HL-60 (cell line): ENCODE measurements at regions not wholly inside any gene's neighbourhood (a gene's known extent, or its start where the extent isn't known, plus 50 kb on each side); places are given as distances from the start of the nearest gene placed in this dataset.

Experiments used
- DNase-seq, 2 experiments: peaks; one replicate each; pipeline ENCODE4 v3.0.0-alpha.2; 2010 to 2020; ENCODE audit warnings: low read depth in 1 of 2, low spot score in 1 of 2
- H3K27ac ChIP-seq: fragments of 250-450 bp; sonication (Bioruptor Pico); replicated peaks from 2 replicates; pipeline ENCODE4 v1.5.1; 2020; ENCODE audit warnings: mild to moderate bottlenecking, moderate library complexity
- H3K27me3 ChIP-seq: fragments of 250-450 bp; sonication (Bioruptor Pico); 2 replicates; pipeline ENCODE4 v1.5.1; 2021; ENCODE audit warnings: mild to moderate bottlenecking, moderate library complexity; ENCODE audit not compliant: insufficient read depth, poor library complexity, severe bottlenecking
- H3K4me3 ChIP-seq: replicated peaks from 2 replicates; pipeline ENCODE4 v1.5.1; 2011; ENCODE audit warnings: mild to moderate bottlenecking, control low read depth, low read length; ENCODE audit not compliant: insufficient read depth
- GABPA ChIP-seq: IDR thresholded peaks from 2 replicates; pipeline ENCODE4 v1.6.1; 2012; ENCODE audit warnings: low read depth
- POLR2AphosphoS5 ChIP-seq: IDR thresholded peaks from 2 replicates; pipeline ENCODE4 v1.6.1; 2012; ENCODE audit warnings: low read depth
- SPI1 ChIP-seq: IDR thresholded peaks from 2 replicates; pipeline ENCODE4 v1.6.1; 2012; ENCODE audit warnings: low read depth, mild to moderate bottlenecking, borderline replicate concordance
- TF ChIP-seq, protein P1 (sequence below): IDR thresholded peaks from 2 replicates; pipeline ENCODE4 v1.6.1; 2012; ENCODE audit warnings: low read depth; ENCODE audit not compliant: insufficient replicate concordance
- TF ChIP-seq, protein P2 (sequence below): IDR thresholded peaks from one replicate; pipeline ENCODE4 v1.5.1; 2011; ENCODE audit warnings: low read length, control low read depth, inconsistent platforms; ENCODE audit not compliant: insufficient read depth

DNA sequence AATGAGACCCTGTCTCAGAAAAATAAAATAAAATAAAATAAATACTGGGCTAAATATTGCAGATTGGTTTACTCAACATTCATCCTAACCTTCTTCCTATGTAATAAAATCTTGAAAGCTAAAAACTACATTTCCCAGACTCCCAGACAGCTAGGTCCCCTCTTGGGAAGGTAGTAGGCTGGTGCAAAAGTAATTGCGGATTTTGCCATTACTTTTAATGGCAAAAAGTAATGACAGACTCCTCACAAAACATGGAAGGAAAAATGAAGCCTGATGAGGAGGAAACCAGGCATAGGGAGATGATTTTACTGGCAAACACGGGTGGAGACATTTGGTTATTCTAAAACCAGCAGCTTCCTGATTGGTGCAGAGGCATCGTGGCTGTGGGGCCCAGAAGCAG, 70.6 kb upstream of the E2F3 start:
- H3K27me3 ChIP-seq = no peaks in the 10 kb centered on the region
- TF ChIP-seq, protein P1, sequence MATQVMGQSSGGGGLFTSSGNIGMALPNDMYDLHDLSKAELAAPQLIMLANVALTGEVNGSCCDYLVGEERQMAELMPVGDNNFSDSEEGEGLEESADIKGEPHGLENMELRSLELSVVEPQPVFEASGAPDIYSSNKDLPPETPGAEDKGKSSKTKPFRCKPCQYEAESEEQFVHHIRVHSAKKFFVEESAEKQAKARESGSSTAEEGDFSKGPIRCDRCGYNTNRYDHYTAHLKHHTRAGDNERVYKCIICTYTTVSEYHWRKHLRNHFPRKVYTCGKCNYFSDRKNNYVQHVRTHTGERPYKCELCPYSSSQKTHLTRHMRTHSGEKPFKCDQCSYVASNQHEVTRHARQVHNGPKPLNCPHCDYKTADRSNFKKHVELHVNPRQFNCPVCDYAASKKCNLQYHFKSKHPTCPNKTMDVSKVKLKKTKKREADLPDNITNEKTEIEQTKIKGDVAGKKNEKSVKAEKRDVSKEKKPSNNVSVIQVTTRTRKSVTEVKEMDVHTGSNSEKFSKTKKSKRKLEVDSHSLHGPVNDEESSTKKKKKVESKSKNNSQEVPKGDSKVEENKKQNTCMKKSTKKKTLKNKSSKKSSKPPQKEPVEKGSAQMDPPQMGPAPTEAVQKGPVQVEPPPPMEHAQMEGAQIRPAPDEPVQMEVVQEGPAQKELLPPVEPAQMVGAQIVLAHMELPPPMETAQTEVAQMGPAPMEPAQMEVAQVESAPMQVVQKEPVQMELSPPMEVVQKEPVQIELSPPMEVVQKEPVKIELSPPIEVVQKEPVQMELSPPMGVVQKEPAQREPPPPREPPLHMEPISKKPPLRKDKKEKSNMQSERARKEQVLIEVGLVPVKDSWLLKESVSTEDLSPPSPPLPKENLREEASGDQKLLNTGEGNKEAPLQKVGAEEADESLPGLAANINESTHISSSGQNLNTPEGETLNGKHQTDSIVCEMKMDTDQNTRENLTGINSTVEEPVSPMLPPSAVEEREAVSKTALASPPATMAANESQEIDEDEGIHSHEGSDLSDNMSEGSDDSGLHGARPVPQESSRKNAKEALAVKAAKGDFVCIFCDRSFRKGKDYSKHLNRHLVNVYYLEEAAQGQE = no peak
- TF ChIP-seq SPI1 (no peak), GABPA (no peak), POLR2AphosphoS5 (no peak)
- TF ChIP-seq, protein P2, sequence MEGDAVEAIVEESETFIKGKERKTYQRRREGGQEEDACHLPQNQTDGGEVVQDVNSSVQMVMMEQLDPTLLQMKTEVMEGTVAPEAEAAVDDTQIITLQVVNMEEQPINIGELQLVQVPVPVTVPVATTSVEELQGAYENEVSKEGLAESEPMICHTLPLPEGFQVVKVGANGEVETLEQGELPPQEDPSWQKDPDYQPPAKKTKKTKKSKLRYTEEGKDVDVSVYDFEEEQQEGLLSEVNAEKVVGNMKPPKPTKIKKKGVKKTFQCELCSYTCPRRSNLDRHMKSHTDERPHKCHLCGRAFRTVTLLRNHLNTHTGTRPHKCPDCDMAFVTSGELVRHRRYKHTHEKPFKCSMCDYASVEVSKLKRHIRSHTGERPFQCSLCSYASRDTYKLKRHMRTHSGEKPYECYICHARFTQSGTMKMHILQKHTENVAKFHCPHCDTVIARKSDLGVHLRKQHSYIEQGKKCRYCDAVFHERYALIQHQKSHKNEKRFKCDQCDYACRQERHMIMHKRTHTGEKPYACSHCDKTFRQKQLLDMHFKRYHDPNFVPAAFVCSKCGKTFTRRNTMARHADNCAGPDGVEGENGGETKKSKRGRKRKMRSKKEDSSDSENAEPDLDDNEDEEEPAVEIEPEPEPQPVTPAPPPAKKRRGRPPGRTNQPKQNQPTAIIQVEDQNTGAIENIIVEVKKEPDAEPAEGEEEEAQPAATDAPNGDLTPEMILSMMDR = no peak
- H3K4me3 ChIP-seq = no peak overlapping the region
- H3K27ac ChIP-seq = no peak overlapping the region
- no peak for DNase-seq

DNA sequence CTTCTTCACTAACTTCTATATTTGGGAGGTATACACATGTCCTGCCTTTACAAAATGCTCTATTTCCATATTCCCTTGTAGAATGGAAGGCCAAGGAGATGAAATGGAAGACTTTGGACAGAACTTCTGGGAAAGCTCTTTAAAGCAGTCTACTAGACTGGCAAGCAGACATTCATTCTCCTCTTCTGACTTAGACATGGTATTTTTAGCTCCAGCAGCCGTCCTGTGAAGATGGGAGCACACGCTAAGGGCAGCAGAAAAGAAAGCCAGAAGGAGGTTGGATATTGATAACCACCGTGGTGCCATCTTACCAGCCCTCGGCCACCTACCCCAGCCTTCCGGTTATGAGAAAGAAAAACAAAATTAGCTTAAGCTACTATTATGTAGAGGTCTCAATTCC, 70.1 kb upstream of the E2F3 start:
- no peak overlapping the region for H3K27ac ChIP-seq
- TF ChIP-seq SPI1 (no peak), GABPA (no peak)
- TF ChIP-seq, protein P1 = no peak
- TF ChIP-seq, protein P2 = no peak
- DNase-seq = no peak
- H3K27me3 ChIP-seq = no peaks in the 10 kb centered on the region
- H3K4me3 ChIP-seq = no peak overlapping the region

DNA sequence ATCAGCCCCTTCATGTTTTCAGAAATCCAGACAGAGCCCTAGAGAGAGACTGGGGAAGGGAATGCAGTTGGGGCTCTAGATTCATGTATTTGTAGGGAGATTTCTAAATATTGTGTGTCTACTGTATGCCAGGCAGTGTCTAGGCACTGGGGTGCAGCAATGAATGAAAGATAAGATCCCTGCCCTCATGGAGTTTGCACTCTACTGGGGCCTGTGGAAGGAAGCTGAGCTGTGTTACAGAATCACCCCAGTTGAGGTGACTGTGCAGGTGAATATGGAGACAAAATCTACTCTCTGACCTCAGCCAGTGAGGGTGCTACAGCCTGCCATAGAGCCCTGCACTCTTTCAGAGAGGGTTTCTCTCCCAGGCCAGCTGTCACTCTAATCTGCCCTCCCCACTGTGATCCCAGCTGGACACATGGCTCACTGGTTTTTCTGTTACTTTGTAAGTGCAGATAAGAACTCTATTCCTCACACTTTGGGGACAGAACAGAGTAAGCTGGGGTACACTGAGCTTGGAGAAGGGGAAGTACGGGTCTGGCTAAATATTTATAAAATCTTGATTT, 69.2 kb upstream of the E2F3 start:
- TF ChIP-seq, protein P2 = no peak
- TF ChIP-seq SPI1 (no peak), POLR2AphosphoS5 (no peak), GABPA (no peak)
- TF ChIP-seq, protein P1 = no peak
- no peaks in the 10 kb centered on the region for H3K27me3 ChIP-seq

More for the DNA sequence above, 69.2 kb upstream of the E2F3 start:
- no peak for DNase-seq
- no peak overlapping the region for H3K27ac ChIP-seq
- H3K4me3 ChIP-seq = no peak overlapping the region
